B cell (primary cell): ENCODE measurements at regions not wholly inside any gene's neighbourhood (a gene's known extent, or its start where the extent isn't known, plus 50 kb on each side); places are given as distances from the start of the nearest gene placed in this dataset.

ENCODE experiments used
- ATAC-seq: fragments of 200-7000 bp; cut with Tn5 transposase; one replicate; pipeline ENCODE4 v1.10.0; 2021; ENCODE audit warnings: low read depth, mild to moderate bottlenecking, moderate number of reproducible peaks, moderate library complexity
- CTCF ChIA-PET: fragments of 350-600 bp; sonication (Branson Sonifier 250); formaldehyde crosslinking; loops from one replicate; lab custom pipeline; 2021; ENCODE audit warnings: antibody characterized with exemption, inconsistent platforms; lab: Charles Lee
- POLR2A ChIA-PET: fragments of 350-600 bp; sonication (Branson Sonifier 250); formaldehyde crosslinking; loops from one replicate; lab custom pipeline; 2021; ENCODE audit warnings: antibody characterized with exemption; lab: Charles Lee
- DNase-seq: peaks from one replicate; pipeline ENCODE4 v3.0.0; 2013
- H2AFZ ChIP-seq: 2 replicates; pipeline ENCODE4 v1.6.1; 2012; ENCODE audit warnings: mild to moderate bottlenecking, low read depth, low read length; ENCODE audit not compliant: insufficient read depth, poor library complexity, severe bottlenecking
- H3K27ac ChIP-seq, 2 donors: 1 replicate in 1 of 2; 2 replicates in 1 of 2; pipeline ENCODE4 v1.5.1; 2012 to 2013; ENCODE audit warnings: low read length in 2 of 2, mild to moderate bottlenecking in 2 of 2, moderate library complexity in 1 of 2
- H3K27me3 ChIP-seq, 4 experiments: fragments of 200-600 bp in 1 of 4; sonication (generic) in 1 of 4; replicated peaks in 1 of 4; 1 replicate in 2 of 4; 2 replicates in 2 of 4; pipeline versions ENCODE4 v1.6.1 to v1.7.0; 2013 to 2016; ENCODE audit warnings: low read length in 3 of 4, mild to moderate bottlenecking in 2 of 4, mixed read lengths in 1 of 4, moderate library complexity in 1 of 4; ENCODE audit not compliant: insufficient read depth in 4 of 4, control insufficient read depth in 3 of 4; ENCODE audit errors: control extremely low read depth in 1 of 4
- H3K36me3 ChIP-seq, 2 experiments: replicated peaks in 1 of 2; 1 replicate in 1 of 2; 2 replicates in 1 of 2; pipeline versions ENCODE4 v1.6.1 to v1.7.1; 2013; ENCODE audit warnings: low read length in 1 of 2; ENCODE audit not compliant: insufficient read depth in 2 of 2, control insufficient read depth in 1 of 2; ENCODE audit errors: control extremely low read depth in 1 of 2, extremely low read depth in 1 of 2
- H3K4me1 ChIP-seq, 2 donors: fragments of 200-600 bp in 1 of 2; sonication (generic) in 1 of 2; 1 replicate in 1 of 2; 2 replicates in 1 of 2; pipeline versions ENCODE4 v1.5.1 to v1.6.1; 2013 to 2017; ENCODE audit warnings: low read length in 2 of 2; ENCODE audit not compliant: control insufficient read depth in 2 of 2, insufficient read depth in 2 of 2
- H3K4me2 ChIP-seq: replicated peaks from 2 replicates; pipeline ENCODE3; 2012; ENCODE audit warnings: mild to moderate bottlenecking, low read depth, low read length; ENCODE audit not compliant: poor library complexity, severe bottlenecking
- H3K4me3 ChIP-seq, 5 experiments: fragments of 200-600 bp in 1 of 5; sonication (generic) in 1 of 5; 1 replicate in 3 of 5; 2 replicates in 2 of 5; pipeline versions ENCODE4 v1.5.1 to v1.7.0; 2011 to 2016; ENCODE audit warnings: low read length in 4 of 5, mild to moderate bottlenecking in 4 of 5, low read depth in 2 of 5, control low read depth in 1 of 5, moderate library complexity in 1 of 5; ENCODE audit not compliant: insufficient read depth in 1 of 5; ENCODE audit errors: control extremely low read depth in 1 of 5, extremely low read depth in 1 of 5
- H3K79me2 ChIP-seq: fragments of 200-600 bp; sonication (generic); one replicate; pipeline ENCODE4 v1.6.0; 2016; ENCODE audit warnings: low read length; ENCODE audit not compliant: control insufficient read depth, insufficient read depth
- H3K9ac ChIP-seq: fragments of 200-600 bp; sonication (generic); 2 replicates; pipeline ENCODE4 v1.6.1; 2017; ENCODE audit warnings: mild to moderate bottlenecking, low read length, moderate library complexity
- H3K9me3 ChIP-seq, 3 donors: one replicate each; pipeline versions ENCODE4 v1.6.1 to v1.7.1; 2013; ENCODE audit warnings: low read length in 2 of 3; ENCODE audit not compliant: control insufficient read depth in 2 of 3, insufficient read depth in 1 of 3; ENCODE audit errors: control extremely low read depth in 1 of 3
- H4K20me1 ChIP-seq: 2 replicates; pipeline ENCODE4 v1.6.0; 2012; ENCODE audit warnings: mild to moderate bottlenecking, low read length; ENCODE audit not compliant: insufficient read depth, control insufficient read depth, poor library complexity, severe bottlenecking
- H3K27ac Mint-ChIP-seq: one replicate; pipeline ENCODE4 v1.8.0; 2021; ENCODE audit warnings: mixed read lengths
- H3K27me3 Mint-ChIP-seq: one replicate; pipeline ENCODE4 v1.8.0; 2021; ENCODE audit warnings: mixed read lengths
- H3K4me1 Mint-ChIP-seq: one replicate; pipeline ENCODE4 v1.8.0; 2021; ENCODE audit warnings: mixed read lengths
- H3K4me3 Mint-ChIP-seq: one replicate; pipeline ENCODE4 v1.8.0; 2021; ENCODE audit warnings: mixed read lengths
- H3K9me3 Mint-ChIP-seq: one replicate; pipeline ENCODE4 v1.8.0; 2022; ENCODE audit warnings: mixed read lengths; ENCODE audit not compliant: insufficient read depth
- CTCF ChIP-seq: fragments of 200-600 bp; IDR thresholded peaks from one replicate; pipeline ENCODE4 v1.8.0; 2022; ENCODE audit warnings: antibody characterized with exemption, mild to moderate bottlenecking
- EZH2 ChIP-seq: IDR thresholded peaks from 2 replicates; pipeline ENCODE4 v1.6.1; 2012; ENCODE audit warnings: borderline replicate concordance, low read depth, mild to moderate bottlenecking, moderate library complexity, low read length; ENCODE audit not compliant: insufficient read depth, poor library complexity, severe bottlenecking
- WGBS: methylation state at CpG from one replicate; pipeline ENCODE4 v1.1.5; 2013; ENCODE audit warnings: missing lambda C conversion rate; ENCODE audit not compliant: insufficient coverage; 5-methylcytosine and 5-hydroxymethylcytosine counted together
- intact Hi-C: fragments of 100-400 bp; cut with micrococcal nuclease; formaldehyde crosslinking; loops from one replicate; pipeline ENCODE4 v1.10.0; 2022

GRCh38 chr6:114862064-114862463 lies 519.2 kb upstream of the HS3ST5 start:
- Mint-ChIP-seq H3K4me3 (no peak overlapping the region), H3K9me3 (peaks cover 3% of the 10 kb centered on the region), H3K27me3 (no peaks in the 10 kb centered on the region), H3K4me1 (no peaks in the 10 kb centered on the region), H3K27ac (no peak overlapping the region)
- H3K27me3 ChIP-seq: no peaks in the 10 kb centered on the region
- peaks cover 0 to 6% (median 0%) of the 10 kb centered on the region in 3 donors for H3K9me3 ChIP-seq
- no peak overlapping the region for H3K4me2 ChIP-seq
- CTCF ChIA-PET: no interaction called here
- H4K20me1 ChIP-seq: no peaks in the 10 kb centered on the region
- no peaks in the 10 kb centered on the region for H3K4me1 ChIP-seq
- no peak overlapping the region for H3K4me3 ChIP-seq
- no peak overlapping the region for H2AFZ ChIP-seq
- TF ChIP-seq EZH2 (no peak), CTCF (no peak)
- no peak for ATAC-seq
- no peaks in the 10 kb centered on the region for H3K36me3 ChIP-seq
- no peak for DNase-seq
- no peaks in the 10 kb centered on the region for H3K79me2 ChIP-seq
- H3K27ac ChIP-seq: no peak overlapping the region
- no peak overlapping the region for H3K9ac ChIP-seq
- intact Hi-C loops: no loop called here
- WGBS: no CpG with 5 or more reads among the region's 1 CpG
- POLR2A ChIA-PET: no interaction called here

DNA sequence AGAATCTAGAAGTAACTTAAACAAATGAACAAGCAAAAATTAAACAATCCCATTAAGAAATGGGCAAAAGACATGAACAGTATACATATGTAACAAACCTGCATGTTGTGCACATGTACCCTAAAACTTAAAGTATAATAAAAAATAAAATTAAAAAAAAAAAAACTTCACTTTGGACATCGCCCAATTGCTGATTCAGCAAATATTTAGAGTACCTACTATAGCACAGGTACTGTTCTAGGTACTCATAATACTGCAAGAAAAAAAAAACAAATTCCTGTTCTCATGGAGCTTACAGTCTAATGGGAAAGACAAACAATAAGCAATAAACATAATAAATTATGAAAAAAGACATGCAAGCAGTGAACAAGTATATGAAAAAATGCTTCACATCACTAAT lies 501.5 kb upstream of the HS3ST5 start:
- no peak for TF ChIP-seq EZH2
- no peak for TF ChIP-seq CTCF
- Histone ChIP-seq H4K20me1 (no peaks in the 10 kb centered on the region), H3K4me3 (no peak overlapping the region), H3K4me1 (no peaks in the 10 kb centered on the region), H2AFZ (no peak overlapping the region), H3K27me3 (no peaks in the 10 kb centered on the region), H3K9ac (no peak overlapping the region), H3K4me2 (no peak overlapping the region), H3K9me3 (peaks cover 0 to 3% (median 0%) of the 10 kb centered on the region in 3 donors), H3K27ac (no peak overlapping the region), H3K79me2 (no peaks in the 10 kb centered on the region), H3K36me3 (no peaks in the 10 kb centered on the region)
- ATAC-seq (no peak), DNase-seq (no peak)
- intact Hi-C loops: no loop called here
- H3K27ac Mint-ChIP-seq: no peak overlapping the region
- H3K4me3 Mint-ChIP-seq: no peak overlapping the region
- CTCF ChIA-PET: no interaction called here
- no CpG with 5 or more reads among the region's 1 CpG for WGBS
- no peaks in the 10 kb centered on the region for H3K4me1 Mint-ChIP-seq
- H3K27me3 Mint-ChIP-seq: no peaks in the 10 kb centered on the region
- H3K9me3 Mint-ChIP-seq: peaks cover 6% of the 10 kb centered on the region
- POLR2A ChIA-PET: no interaction called here
